HEK293 (cell line): ENCODE measurements at regions not wholly inside any gene's neighbourhood (a gene's known extent, or its start where the extent isn't known, plus 50 kb on each side); places are given as distances from the start of the nearest gene placed in this dataset.

Source experiments
- CTCF ChIA-PET: fragments of 350-600 bp; formaldehyde crosslinking; extraction: SDS; loops from one replicate; lab custom pipeline; 2021; ENCODE audit warnings: antibody characterized with exemption; lab: Yijun Ruan, JAX
- POLR2A ChIA-PET: fragments of 300-600 bp; formaldehyde crosslinking; extraction: SDS; loops from one replicate; lab custom pipeline; 2020; ENCODE audit warnings: antibody characterized with exemption, inconsistent platforms; lab: Yijun Ruan, JAX
- H3K27ac ChIP-seq: fragments of 200-500 bp; sonication (Bioruptor generic); 2 replicates; pipeline ENCODE4 v1.5.1; 2014; ENCODE audit warnings: low read depth, low read length, control low read depth, inconsistent platforms; ENCODE audit errors: extremely low read depth
- H3K36me3 ChIP-seq, 2 experiments: fragments of 200-500 bp in 1 of 2; sonication (Bioruptor generic) in 1 of 2; 1 replicate in 1 of 2; 2 replicates in 1 of 2; pipeline ENCODE4 v1.5.1; 2014 to 2017; ENCODE audit warnings: inconsistent platforms in 2 of 2, low read length in 2 of 2; ENCODE audit not compliant: control insufficient read depth in 2 of 2, insufficient read depth in 1 of 2
- H3K4me1 ChIP-seq: fragments of 200-500 bp; sonication (Bioruptor generic); 2 replicates; pipeline ENCODE4 v1.5.1; 2014; ENCODE audit warnings: mild to moderate bottlenecking, low read length, inconsistent platforms; ENCODE audit not compliant: control insufficient read depth, insufficient read depth
- H3K4me3 ChIP-seq: 2 replicates; pipeline ENCODE4 v1.5.1; 2011; ENCODE audit warnings: low read depth, mild to moderate bottlenecking, control low read depth, low read length, moderate library complexity
- H3K9me3 ChIP-seq: fragments of 200-500 bp; sonication (Bioruptor generic); 2 replicates; pipeline ENCODE4 v1.5.1; 2014; ENCODE audit warnings: low read depth, low read length, inconsistent platforms; ENCODE audit not compliant: control insufficient read depth, insufficient read depth
- GLIS2 ChIP-seq: fragments of 450-650 bp; formaldehyde crosslinking; IDR thresholded peaks from 2 replicates; pipeline ENCODE4 v1.5.1; 2016; ENCODE audit warnings: missing biosample characterization, missing genetic modification characterization
- KLF7 ChIP-seq: fragments of 450-650 bp; formaldehyde crosslinking; IDR thresholded peaks from 2 replicates; pipeline ENCODE4 v1.5.1; 2016; ENCODE audit warnings: missing biosample characterization, missing genetic modification characterization, borderline replicate concordance
- REPIN1 ChIP-seq: fragments of 450-650 bp; formaldehyde crosslinking; IDR thresholded peaks from 2 replicates; pipeline ENCODE4 v1.5.1; 2017; ENCODE audit warnings: missing biosample characterization, missing genetic modification characterization, low read depth
- SP3 ChIP-seq: fragments of 450-650 bp; formaldehyde crosslinking; IDR thresholded peaks from 2 replicates; pipeline ENCODE4 v1.5.1; 2016; ENCODE audit warnings: missing biosample characterization, missing genetic modification characterization
- ZNF138 ChIP-seq: fragments of 450-650 bp; formaldehyde crosslinking; IDR thresholded peaks from 2 replicates; pipeline ENCODE4 v1.5.1; 2016; ENCODE audit warnings: missing biosample characterization, missing genetic modification characterization, borderline replicate concordance
- ZNF169 ChIP-seq: fragments of 450-650 bp; formaldehyde crosslinking; IDR thresholded peaks from 2 replicates; pipeline ENCODE4 v1.5.1; 2016; ENCODE audit warnings: missing biosample characterization, missing genetic modification characterization
- ZNF19 ChIP-seq: fragments of 450-650 bp; formaldehyde crosslinking; IDR thresholded peaks from 2 replicates; pipeline ENCODE4; 2016; ENCODE audit warnings: missing biosample characterization, missing genetic modification characterization, low read depth
- ZNF214 ChIP-seq: fragments of 450-650 bp; formaldehyde crosslinking; IDR thresholded peaks from 2 replicates; pipeline ENCODE4 v1.5.1; 2017; ENCODE audit warnings: missing biosample characterization, mild to moderate bottlenecking, missing genetic modification characterization, borderline replicate concordance
- ZNF416 ChIP-seq: fragments of 450-650 bp; formaldehyde crosslinking; IDR thresholded peaks from 2 replicates; pipeline ENCODE4 v1.5.1; 2016; ENCODE audit warnings: missing biosample characterization, missing genetic modification characterization
- ZNF624 ChIP-seq: fragments of 450-650 bp; formaldehyde crosslinking; IDR thresholded peaks from 2 replicates; pipeline ENCODE4 v1.5.1; 2017; ENCODE audit warnings: missing biosample characterization, missing genetic modification characterization
- ZNF654 ChIP-seq: fragments of 450-650 bp; formaldehyde crosslinking; IDR thresholded peaks from 2 replicates; pipeline ENCODE4 v1.5.1; 2016; ENCODE audit warnings: low read depth, missing biosample characterization, missing genetic modification characterization
- ZNF658 ChIP-seq: fragments of 450-650 bp; formaldehyde crosslinking; IDR thresholded peaks from 2 replicates; pipeline ENCODE4; 2016; ENCODE audit warnings: missing biosample characterization, missing genetic modification characterization
- ZNF677 ChIP-seq: fragments of 450-650 bp; IDR thresholded peaks from 2 replicates; pipeline ENCODE4 v1.5.0; 2018; ENCODE audit warnings: missing biosample characterization, mild to moderate bottlenecking, missing genetic modification characterization, moderate library complexity
- ZNF747 ChIP-seq: fragments of 450-650 bp; formaldehyde crosslinking; IDR thresholded peaks from 2 replicates; pipeline ENCODE4 v1.5.1; 2016; ENCODE audit warnings: missing biosample characterization, missing genetic modification characterization
- ZNF792 ChIP-seq: fragments of 450-650 bp; formaldehyde crosslinking; IDR thresholded peaks from 2 replicates; pipeline ENCODE4 v1.5.1; 2016; ENCODE audit warnings: missing biosample characterization, missing genetic modification characterization
- TF ChIP-seq, protein P1 (sequence below): fragments of 450-650 bp; formaldehyde crosslinking; IDR thresholded peaks from 2 replicates; pipeline ENCODE4 v1.5.1; 2016; ENCODE audit warnings: missing biosample characterization, missing genetic modification characterization
- TF ChIP-seq, protein P2 (sequence below): fragments of 450-650 bp; formaldehyde crosslinking; IDR thresholded peaks from 2 replicates; pipeline ENCODE4 v1.5.1; 2016; ENCODE audit warnings: missing biosample characterization, missing genetic modification characterization
- TF ChIP-seq, protein P3 (sequence below): fragments of 450-650 bp; formaldehyde crosslinking; IDR thresholded peaks from 2 replicates; pipeline ENCODE4 v1.5.1; 2016; ENCODE audit warnings: missing biosample characterization, missing genetic modification characterization
- TF ChIP-seq, protein P4 (sequence below): fragments of 450-650 bp; formaldehyde crosslinking; IDR thresholded peaks from 2 replicates; pipeline ENCODE4 v1.5.1; 2016; ENCODE audit warnings: missing biosample characterization, missing genetic modification characterization
- TF ChIP-seq, protein P5 (sequence below): fragments of 450-650 bp; IDR thresholded peaks from 2 replicates; pipeline ENCODE4 v1.5.1; 2018; ENCODE audit warnings: missing biosample characterization, mild to moderate bottlenecking, missing genetic modification characterization
- TF ChIP-seq, protein P6 (sequence below): fragments of 450-650 bp; formaldehyde crosslinking; IDR thresholded peaks from 2 replicates; pipeline ENCODE4 v1.5.1; 2016; ENCODE audit warnings: missing biosample characterization, missing genetic modification characterization, borderline replicate concordance

DNA sequence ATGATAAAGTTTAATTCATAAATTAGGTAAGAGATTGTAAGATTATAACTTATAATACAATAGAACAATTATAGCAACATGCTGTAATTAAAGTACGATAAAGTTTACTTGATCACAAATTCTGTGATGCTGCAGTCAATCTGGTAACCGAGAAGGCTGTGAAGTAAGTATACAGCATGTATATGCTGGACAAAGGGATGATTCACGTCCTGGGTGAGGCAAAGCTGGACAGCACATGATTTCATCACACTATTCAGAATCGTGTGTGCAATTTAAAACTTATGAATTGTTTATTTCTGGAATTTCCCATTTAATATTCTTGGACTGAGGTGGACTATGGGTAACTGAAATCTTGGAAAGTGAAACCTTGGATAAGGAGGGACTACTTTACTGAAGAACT is 522.2 kb upstream of the CNTNAP5 start (continued):
- TF ChIP-seq, protein P1, sequence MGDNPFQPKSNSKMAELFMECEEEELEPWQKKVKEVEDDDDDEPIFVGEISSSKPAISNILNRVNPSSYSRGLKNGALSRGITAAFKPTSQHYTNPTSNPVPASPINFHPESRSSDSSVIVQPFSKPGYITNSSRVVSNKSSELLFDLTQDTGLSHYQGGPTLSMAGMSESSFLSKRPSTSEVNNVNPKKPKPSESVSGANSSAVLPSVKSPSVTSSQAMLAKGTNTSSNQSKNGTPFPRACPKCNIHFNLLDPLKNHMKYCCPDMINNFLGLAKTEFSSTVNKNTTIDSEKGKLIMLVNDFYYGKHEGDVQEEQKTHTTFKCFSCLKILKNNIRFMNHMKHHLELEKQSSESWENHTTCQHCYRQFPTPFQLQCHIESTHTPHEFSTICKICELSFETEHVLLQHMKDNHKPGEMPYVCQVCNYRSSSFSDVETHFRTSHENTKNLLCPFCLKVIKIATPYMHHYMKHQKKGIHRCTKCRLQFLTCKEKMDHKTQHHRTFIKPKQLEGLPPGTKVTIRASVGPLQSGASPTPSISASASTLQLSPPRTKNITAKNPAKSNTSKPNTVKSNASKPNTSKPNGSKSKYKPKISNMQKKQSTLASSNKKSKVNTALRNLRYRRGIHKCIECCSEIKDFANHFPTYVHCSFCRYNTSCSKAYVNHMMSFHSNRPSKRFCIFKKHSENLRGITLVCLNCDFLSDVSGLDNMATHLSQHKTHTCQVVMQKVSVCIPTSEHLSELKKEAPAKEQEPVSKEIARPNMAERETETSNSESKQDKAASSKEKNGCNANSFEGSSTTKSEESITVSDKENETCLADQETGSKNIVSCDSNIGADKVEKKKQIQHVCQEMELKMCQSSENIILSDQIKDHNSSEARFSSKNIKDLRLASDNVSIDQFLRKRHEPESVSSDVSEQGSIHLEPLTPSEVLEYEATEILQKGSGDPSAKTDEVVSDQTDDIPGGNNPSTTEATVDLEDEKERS, result no peak
- TF ChIP-seq ZNF19 (tag by site-specific recombination), result no peak

DNA sequence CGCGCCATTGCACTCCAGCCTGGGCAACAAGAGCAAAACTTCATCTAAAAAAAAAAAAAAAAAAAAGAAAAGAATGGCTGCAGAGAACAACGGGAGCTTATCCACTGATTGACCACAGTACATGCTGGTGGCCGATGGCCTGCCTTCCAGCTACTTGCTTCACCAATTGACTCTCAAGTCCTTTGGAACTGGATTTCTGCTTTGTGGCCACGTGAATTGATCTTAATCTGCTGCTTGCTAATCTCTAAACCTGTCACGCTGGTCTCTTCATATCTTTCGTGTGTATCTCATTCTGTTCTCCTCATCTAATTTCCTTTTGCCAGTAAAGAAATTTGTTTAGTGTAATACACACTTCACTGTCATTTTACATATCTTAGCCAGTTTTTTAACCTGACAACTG is 512.5 kb upstream of the CNTNAP5 start:
- Histone ChIP-seq H3K27ac (no peak overlapping the region), H3K4me1 (no peaks in the 10 kb centered on the region), H3K4me3 (no peak overlapping the region), H3K9me3 (no peaks in the 10 kb centered on the region)
- TF ChIP-seq ZNF747 (tag by site-specific recombination) (no peak), ZNF169 (tag by site-specific recombination) (no peak), ZNF138 (tag by site-specific recombination) (no peak), ZNF416 (tag by site-specific recombination) (no peak), ZNF658 (tag by site-specific recombination) (no peak), ZNF624 (no peak)
- TF ChIP-seq, protein P2, sequence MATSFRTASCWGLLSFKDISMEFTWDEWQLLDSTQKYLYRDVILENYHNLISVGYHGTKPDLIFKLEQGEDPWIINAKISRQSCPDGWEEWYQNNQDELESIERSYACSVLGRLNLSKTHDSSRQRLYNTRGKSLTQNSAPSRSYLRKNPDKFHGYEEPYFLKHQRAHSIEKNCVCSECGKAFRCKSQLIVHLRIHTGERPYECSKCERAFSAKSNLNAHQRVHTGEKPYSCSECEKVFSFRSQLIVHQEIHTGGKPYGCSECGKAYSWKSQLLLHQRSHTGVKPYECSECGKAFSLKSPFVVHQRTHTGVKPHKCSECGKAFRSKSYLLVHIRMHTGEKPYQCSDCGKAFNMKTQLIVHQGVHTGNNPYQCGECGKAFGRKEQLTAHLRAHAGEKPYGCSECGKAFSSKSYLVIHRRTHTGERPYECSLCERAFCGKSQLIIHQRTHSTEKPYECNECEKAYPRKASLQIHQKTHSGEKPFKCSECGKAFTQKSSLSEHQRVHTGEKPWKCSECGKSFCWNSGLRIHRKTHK (tag by site-specific recombination), result no peak
- TF ChIP-seq, protein P3, sequence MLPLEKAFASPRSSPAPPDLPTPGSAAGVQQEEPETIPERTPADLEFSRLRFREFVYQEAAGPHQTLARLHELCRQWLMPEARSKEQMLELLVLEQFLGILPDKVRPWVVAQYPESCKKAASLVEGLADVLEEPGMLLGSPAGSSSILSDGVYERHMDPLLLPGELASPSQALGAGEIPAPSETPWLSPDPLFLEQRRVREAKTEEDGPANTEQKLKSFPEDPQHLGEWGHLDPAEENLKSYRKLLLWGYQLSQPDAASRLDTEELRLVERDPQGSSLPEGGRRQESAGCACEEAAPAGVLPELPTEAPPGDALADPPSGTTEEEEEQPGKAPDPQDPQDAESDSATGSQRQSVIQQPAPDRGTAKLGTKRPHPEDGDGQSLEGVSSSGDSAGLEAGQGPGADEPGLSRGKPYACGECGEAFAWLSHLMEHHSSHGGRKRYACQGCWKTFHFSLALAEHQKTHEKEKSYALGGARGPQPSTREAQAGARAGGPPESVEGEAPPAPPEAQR, result no peak
- TF ChIP-seq, protein P4, sequence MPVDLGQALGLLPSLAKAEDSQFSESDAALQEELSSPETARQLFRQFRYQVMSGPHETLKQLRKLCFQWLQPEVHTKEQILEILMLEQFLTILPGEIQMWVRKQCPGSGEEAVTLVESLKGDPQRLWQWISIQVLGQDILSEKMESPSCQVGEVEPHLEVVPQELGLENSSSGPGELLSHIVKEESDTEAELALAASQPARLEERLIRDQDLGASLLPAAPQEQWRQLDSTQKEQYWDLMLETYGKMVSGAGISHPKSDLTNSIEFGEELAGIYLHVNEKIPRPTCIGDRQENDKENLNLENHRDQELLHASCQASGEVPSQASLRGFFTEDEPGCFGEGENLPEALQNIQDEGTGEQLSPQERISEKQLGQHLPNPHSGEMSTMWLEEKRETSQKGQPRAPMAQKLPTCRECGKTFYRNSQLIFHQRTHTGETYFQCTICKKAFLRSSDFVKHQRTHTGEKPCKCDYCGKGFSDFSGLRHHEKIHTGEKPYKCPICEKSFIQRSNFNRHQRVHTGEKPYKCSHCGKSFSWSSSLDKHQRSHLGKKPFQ (tag by site-specific recombination), result no peak
- TF ChIP-seq, all 188 proteins: peak for 0
- ChIA-PET CTCF (no interaction called here), POLR2A (no interaction called here)
- no peaks in the 10 kb centered on the region for H3K36me3 ChIP-seq

DNA sequence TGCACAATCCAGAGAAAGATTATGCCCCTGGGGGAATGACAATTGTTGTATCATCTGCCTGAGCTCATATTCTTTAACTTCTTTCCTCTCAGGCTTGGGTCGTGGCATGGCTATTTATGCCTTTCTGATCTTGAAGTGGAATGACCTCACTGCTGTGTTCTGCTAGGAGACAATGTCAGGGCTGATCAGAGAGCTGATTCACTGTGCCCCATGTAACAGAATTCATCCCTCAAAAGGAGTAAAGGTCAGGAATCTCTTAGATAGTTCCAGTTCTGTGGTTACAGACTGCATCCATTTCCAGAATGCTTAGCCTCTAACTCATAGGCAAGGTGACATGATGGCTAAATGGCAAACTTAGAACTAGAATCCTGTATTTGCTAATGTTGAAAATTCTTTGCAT is 511.7 kb upstream of the CNTNAP5 start:
- no peak overlapping the region for H3K4me3 ChIP-seq
- H3K36me3 ChIP-seq, result no peaks in the 10 kb centered on the region
- no peaks in the 10 kb centered on the region for H3K4me1 ChIP-seq
- ChIA-PET CTCF (no interaction called here), POLR2A (no interaction called here)
- H3K27ac ChIP-seq, result no peak overlapping the region
- no peaks in the 10 kb centered on the region for H3K9me3 ChIP-seq
- TF ChIP-seq REPIN1 (tag by site-specific recombination) (no peak), ZNF677 (tag by site-specific recombination) (no peak), ZNF792 (no peak), ZNF214 (tag by site-specific recombination) (no peak), KLF7 (tag by site-specific recombination) (no peak), ZNF747 (tag by site-specific recombination) (no peak), SP3 (tag by site-specific recombination) (no peak), GLIS2 (no peak), ZNF654 (no peak)
- TF ChIP-seq, protein P5, sequence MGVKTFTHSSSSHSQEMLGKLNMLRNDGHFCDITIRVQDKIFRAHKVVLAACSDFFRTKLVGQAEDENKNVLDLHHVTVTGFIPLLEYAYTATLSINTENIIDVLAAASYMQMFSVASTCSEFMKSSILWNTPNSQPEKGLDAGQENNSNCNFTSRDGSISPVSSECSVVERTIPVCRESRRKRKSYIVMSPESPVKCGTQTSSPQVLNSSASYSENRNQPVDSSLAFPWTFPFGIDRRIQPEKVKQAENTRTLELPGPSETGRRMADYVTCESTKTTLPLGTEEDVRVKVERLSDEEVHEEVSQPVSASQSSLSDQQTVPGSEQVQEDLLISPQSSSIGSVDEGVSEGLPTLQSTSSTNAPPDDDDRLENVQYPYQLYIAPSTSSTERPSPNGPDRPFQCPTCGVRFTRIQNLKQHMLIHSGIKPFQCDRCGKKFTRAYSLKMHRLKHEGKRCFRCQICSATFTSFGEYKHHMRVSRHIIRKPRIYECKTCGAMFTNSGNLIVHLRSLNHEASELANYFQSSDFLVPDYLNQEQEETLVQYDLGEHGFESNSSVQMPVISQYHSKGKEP, result no peak
- TF ChIP-seq, protein P6, sequence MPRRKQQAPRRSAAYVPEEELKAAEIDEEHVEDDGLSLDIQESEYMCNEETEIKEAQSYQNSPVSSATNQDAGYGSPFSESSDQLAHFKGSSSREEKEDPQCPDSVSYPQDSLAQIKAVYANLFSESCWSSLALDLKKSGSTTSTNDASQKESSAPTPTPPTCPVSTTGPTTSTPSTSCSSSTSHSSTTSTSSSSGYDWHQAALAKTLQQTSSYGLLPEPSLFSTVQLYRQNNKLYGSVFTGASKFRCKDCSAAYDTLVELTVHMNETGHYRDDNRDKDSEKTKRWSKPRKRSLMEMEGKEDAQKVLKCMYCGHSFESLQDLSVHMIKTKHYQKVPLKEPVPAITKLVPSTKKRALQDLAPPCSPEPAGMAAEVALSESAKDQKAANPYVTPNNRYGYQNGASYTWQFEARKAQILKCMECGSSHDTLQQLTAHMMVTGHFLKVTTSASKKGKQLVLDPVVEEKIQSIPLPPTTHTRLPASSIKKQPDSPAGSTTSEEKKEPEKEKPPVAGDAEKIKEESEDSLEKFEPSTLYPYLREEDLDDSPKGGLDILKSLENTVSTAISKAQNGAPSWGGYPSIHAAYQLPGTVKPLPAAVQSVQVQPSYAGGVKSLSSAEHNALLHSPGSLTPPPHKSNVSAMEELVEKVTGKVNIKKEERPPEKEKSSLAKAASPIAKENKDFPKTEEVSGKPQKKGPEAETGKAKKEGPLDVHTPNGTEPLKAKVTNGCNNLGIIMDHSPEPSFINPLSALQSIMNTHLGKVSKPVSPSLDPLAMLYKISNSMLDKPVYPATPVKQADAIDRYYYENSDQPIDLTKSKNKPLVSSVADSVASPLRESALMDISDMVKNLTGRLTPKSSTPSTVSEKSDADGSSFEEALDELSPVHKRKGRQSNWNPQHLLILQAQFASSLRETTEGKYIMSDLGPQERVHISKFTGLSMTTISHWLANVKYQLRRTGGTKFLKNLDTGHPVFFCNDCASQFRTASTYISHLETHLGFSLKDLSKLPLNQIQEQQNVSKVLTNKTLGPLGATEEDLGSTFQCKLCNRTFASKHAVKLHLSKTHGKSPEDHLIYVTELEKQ, result no peak
